Muscle layer of colon (tissue), 2 donors: ENCODE measurements at regions not wholly inside any gene's neighbourhood (a gene's known extent, or its start where the extent isn't known, plus 50 kb on each side); places are given as distances from the start of the nearest gene placed in this dataset.

ENCODE experiments used
- H3K27ac ChIP-seq: one replicate; pipeline ENCODE4 v1.7.0; 2013; ENCODE audit warnings: low read depth, mild to moderate bottlenecking, low read length, moderate library complexity
- H3K27me3 ChIP-seq, 2 donors: one replicate each; pipeline ENCODE4 v1.7.0; 2013; ENCODE audit warnings: low read length in 2 of 2, mild to moderate bottlenecking in 2 of 2; ENCODE audit not compliant: insufficient read depth in 2 of 2, control insufficient read depth in 1 of 2
- H3K36me3 ChIP-seq: one replicate; pipeline ENCODE4 v1.7.0; 2013; ENCODE audit warnings: mild to moderate bottlenecking, low read length; ENCODE audit not compliant: insufficient read depth
- H3K4me1 ChIP-seq: one replicate; pipeline ENCODE4 v1.7.0; 2013; ENCODE audit warnings: mild to moderate bottlenecking, low read length; ENCODE audit not compliant: insufficient read depth
- H3K4me3 ChIP-seq, 2 donors: one replicate each; pipeline ENCODE4 v1.7.0; 2013; ENCODE audit warnings: low read length in 2 of 2, low read depth in 1 of 2, mild to moderate bottlenecking in 1 of 2, moderate library complexity in 1 of 2
- H3K9ac ChIP-seq: one replicate; pipeline ENCODE4 v1.7.0; 2013; ENCODE audit warnings: low read length
- H3K9me3 ChIP-seq: one replicate; pipeline ENCODE4 v1.7.0; 2013; ENCODE audit warnings: mild to moderate bottlenecking, low read length
- donor health status: abdominal sarcoma.
- donor health status: Adenocarcinoma of cecum.

- no peaks in the 10 kb centered on the region for H3K36me3 ChIP-seq
- H3K27ac ChIP-seq: no peak overlapping the region
- no peak overlapping the region for H3K4me3 ChIP-seq
- no peak overlapping the region for H3K9ac ChIP-seq
- H3K9me3 ChIP-seq: no peaks in the 10 kb centered on the region
- H3K4me1 ChIP-seq: no peaks in the 10 kb centered on the region
- H3K27me3 ChIP-seq: no peaks in the 10 kb centered on the region
Measured at GRCh38 chr6:103979308-103979707, 880.4 kb downstream of the HACE1 start.

GRCh38 chr6:103937389-103937788 lies 922.3 kb downstream of the HACE1 start:
- Histone ChIP-seq H3K36me3 (no peaks in the 10 kb centered on the region), H3K9ac (no peak overlapping the region), H3K27me3 (no peaks in the 10 kb centered on the region), H3K9me3 (no peaks in the 10 kb centered on the region), H3K4me3 (no peak overlapping the region), H3K27ac (no peak overlapping the region), H3K4me1 (no peaks in the 10 kb centered on the region)

GRCh38 chr6:103925317-103925716 lies 934.4 kb downstream of the HACE1 start:
- H3K27ac ChIP-seq: no peak overlapping the region

GRCh38 chr6:103910018-103910417 lies 949.7 kb downstream of the HACE1 start:
- Histone ChIP-seq H3K4me1 (no peaks in the 10 kb centered on the region), H3K27ac (no peak overlapping the region), H3K9ac (no peak overlapping the region), H3K36me3 (no peaks in the 10 kb centered on the region), H3K4me3 (no peak overlapping the region), H3K9me3 (no peaks in the 10 kb centered on the region), H3K27me3 (no peaks in the 10 kb centered on the region)

More at GRCh38 chr6:103925317-103925716, 934.4 kb downstream of the HACE1 start:
- Histone ChIP-seq H3K4me3 (no peak overlapping the region), H3K36me3 (no peaks in the 10 kb centered on the region), H3K27me3 (no peaks in the 10 kb centered on the region), H3K9me3 (no peaks in the 10 kb centered on the region), H3K4me1 (no peaks in the 10 kb centered on the region), H3K9ac (no peak overlapping the region)

GRCh38 chr6:103908898-103909297 lies 950.8 kb downstream of the HACE1 start:
- H3K9ac ChIP-seq: no peak overlapping the region
- H3K9me3 ChIP-seq: no peaks in the 10 kb centered on the region
- H3K27me3 ChIP-seq: no peaks in the 10 kb centered on the region
- no peak overlapping the region for H3K4me3 ChIP-seq
- H3K36me3 ChIP-seq: no peaks in the 10 kb centered on the region
- no peaks in the 10 kb centered on the region for H3K4me1 ChIP-seq
- no peak overlapping the region for H3K27ac ChIP-seq

- no peaks in the 10 kb centered on the region for H3K9me3 ChIP-seq
- no peaks in the 10 kb centered on the region for H3K27me3 ChIP-seq
Measured at GRCh38 chr6:103895136-103895535, 964.6 kb downstream of the HACE1 start.

GRCh38 chr6:103893141-103893581 lies 966.6 kb downstream of the HACE1 start:
- no peak overlapping the region for H3K4me3 ChIP-seq

More at GRCh38 chr6:103895136-103895535, 964.6 kb downstream of the HACE1 start:
- H3K36me3 ChIP-seq: no peaks in the 10 kb centered on the region
- no peak overlapping the region for H3K9ac ChIP-seq
- no peak overlapping the region for H3K27ac ChIP-seq
- no peak overlapping the region for H3K4me3 ChIP-seq
- H3K4me1 ChIP-seq: peaks cover 15% of the 10 kb centered on the region

GRCh38 chr6:103886951-103887350 lies 972.8 kb downstream of the HACE1 start:
- Histone ChIP-seq H3K9me3 (no peaks in the 10 kb centered on the region), H3K9ac (no peak overlapping the region), H3K4me3 (no peak overlapping the region), H3K27me3 (no peaks in the 10 kb centered on the region), H3K4me1 (no peaks in the 10 kb centered on the region), H3K36me3 (no peaks in the 10 kb centered on the region), H3K27ac (no peak overlapping the region)

More at GRCh38 chr6:103893141-103893581, 966.6 kb downstream of the HACE1 start:
- no peak overlapping the region for H3K9ac ChIP-seq
- peaks cover 15% of the 10 kb centered on the region for H3K4me1 ChIP-seq
- H3K9me3 ChIP-seq: no peaks in the 10 kb centered on the region
- H3K36me3 ChIP-seq: no peaks in the 10 kb centered on the region
- no peaks in the 10 kb centered on the region for H3K27me3 ChIP-seq
- H3K27ac ChIP-seq: no peak overlapping the region

- H3K9ac ChIP-seq: no peak overlapping the region
- H3K27me3 ChIP-seq: no peaks in the 10 kb centered on the region
- no peaks in the 10 kb centered on the region for H3K9me3 ChIP-seq
- H3K36me3 ChIP-seq: no peaks in the 10 kb centered on the region
- no peak overlapping the region for H3K4me3 ChIP-seq
- no peaks in the 10 kb centered on the region for H3K4me1 ChIP-seq
- no peak overlapping the region for H3K27ac ChIP-seq
Measured at GRCh38 chr6:103885446-103885845, 974.3 kb downstream of the HACE1 start.

GRCh38 chr6:103879800-103880199 lies 979.9 kb downstream of the HACE1 start:
- no peaks in the 10 kb centered on the region for H3K9me3 ChIP-seq
- no peaks in the 10 kb centered on the region for H3K27me3 ChIP-seq
- H3K9ac ChIP-seq: no peak overlapping the region
- H3K27ac ChIP-seq: no peak overlapping the region
- no peak overlapping the region for H3K4me3 ChIP-seq
- no peaks in the 10 kb centered on the region for H3K36me3 ChIP-seq
- H3K4me1 ChIP-seq: no peaks in the 10 kb centered on the region

GRCh38 chr6:103875221-103875620 lies 984.5 kb downstream of the HACE1 start:
- no peak overlapping the region for H3K4me3 ChIP-seq
- H3K9ac ChIP-seq: no peak overlapping the region
- H3K36me3 ChIP-seq: no peaks in the 10 kb centered on the region
- no peaks in the 10 kb centered on the region for H3K27me3 ChIP-seq
- no peak overlapping the region for H3K27ac ChIP-seq
- no peaks in the 10 kb centered on the region for H3K4me1 ChIP-seq
- H3K9me3 ChIP-seq: no peaks in the 10 kb centered on the region

- Histone ChIP-seq H3K27me3 (no peaks in the 10 kb centered on the region), H3K36me3 (no peaks in the 10 kb centered on the region), H3K27ac (no peak overlapping the region), H3K4me3 (no peak overlapping the region), H3K9ac (no peak overlapping the region), H3K4me1 (no peaks in the 10 kb centered on the region), H3K9me3 (no peaks in the 10 kb centered on the region)
Measured at GRCh38 chr6:103874575-103874974, 985.1 kb downstream of the HACE1 start.
